Glomerular endothelial cell (primary cell): ENCODE measurements at regions not wholly inside any gene's neighbourhood (a gene's known extent, or its start where the extent isn't known, plus 50 kb on each side); places are given as distances from the start of the nearest gene placed in this dataset.
"Not testable (repeated sequence)": the region's sequence is repeated elsewhere in the genome, so short reads cannot be mapped to it uniquely, and the experiment has no call there.

ENCODE experiments used
- DNase-seq: peaks from one replicate; pipeline ENCODE4 v3.0.0-alpha.2; 2011; ENCODE audit warnings: low read depth, low spot score; ENCODE audit errors: extremely low read depth

DNA sequence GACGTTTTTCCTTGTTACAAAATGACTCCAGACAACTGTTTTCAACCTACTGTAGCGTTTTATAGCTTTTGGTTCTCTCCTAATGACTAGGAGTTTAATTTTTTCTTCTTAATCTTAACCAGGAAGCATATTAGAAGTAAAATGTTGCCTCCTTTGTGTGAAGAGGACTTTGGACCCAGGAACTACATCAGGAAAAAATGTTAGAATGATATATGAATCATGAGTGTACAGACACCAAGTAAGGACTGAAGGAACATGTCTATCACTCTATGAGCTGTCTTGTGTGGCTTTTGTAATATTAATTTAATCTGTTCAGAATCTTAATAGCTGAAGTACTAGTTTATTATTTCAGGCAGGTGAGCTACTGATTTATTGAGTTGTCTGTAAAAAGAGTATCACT, 71.0 kb upstream of the MARCKS start:
- DNase-seq = no peak

DNA sequence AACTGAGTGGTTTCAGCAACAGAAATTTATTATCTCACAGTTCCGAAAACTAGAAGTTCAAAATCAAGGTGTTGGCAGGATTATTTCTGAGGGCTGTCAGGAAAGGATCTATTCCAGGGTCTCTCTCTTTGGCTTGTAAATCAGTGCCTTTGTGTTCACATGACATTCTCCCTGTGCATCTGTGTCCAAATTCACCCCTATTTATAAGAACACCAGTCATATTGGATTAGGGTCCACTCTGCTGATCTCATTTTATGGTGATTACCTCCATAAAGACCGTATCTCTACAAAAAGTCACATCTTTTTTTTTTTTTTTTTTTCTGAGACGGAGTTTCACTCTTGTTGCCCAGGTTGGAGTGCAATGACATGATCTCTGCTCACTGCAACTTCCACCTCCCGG, 68.6 kb upstream of the MARCKS start:
- no peak for DNase-seq

DNA sequence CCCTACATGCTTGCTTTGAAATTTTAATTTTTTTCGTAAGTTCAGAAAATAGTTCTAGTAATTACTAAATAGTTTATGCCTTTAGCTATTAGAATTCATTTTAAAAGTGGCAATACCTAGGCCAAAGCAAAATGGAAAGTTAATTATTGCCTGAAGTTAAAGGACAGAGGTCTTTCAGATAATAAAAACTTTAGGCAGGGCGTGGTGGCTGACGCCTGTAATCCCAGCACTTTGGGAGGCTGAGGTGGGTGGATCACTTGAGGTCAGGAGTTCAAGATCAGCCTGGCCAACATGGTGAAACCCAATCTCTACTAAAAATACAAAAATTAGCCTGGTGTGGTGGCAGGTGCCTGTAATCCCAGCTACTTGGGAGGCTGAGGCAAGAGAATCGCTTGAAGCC, 65.9 kb upstream of the MARCKS start:
- not testable (repeated sequence) for DNase-seq

DNA sequence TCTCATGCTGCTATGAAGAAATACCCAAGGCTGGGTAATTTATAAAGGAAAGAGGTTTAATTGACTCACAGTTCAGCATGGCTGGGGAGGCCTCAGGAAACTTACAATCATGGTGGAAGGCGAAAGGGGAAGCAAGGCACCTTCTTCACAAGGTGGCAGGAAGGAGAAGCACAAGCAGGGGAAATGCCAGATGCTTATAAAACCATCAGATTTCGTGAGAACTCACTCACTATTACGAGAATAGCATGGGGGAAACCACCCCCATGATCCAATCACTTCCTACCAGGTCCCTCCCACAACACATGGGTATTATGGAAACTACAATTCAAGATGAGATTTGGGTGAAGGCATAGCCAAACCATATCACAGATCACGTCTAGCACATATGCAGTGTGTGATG, 61.8 kb upstream of the MARCKS start:
- not testable (repeated sequence) for DNase-seq

DNA sequence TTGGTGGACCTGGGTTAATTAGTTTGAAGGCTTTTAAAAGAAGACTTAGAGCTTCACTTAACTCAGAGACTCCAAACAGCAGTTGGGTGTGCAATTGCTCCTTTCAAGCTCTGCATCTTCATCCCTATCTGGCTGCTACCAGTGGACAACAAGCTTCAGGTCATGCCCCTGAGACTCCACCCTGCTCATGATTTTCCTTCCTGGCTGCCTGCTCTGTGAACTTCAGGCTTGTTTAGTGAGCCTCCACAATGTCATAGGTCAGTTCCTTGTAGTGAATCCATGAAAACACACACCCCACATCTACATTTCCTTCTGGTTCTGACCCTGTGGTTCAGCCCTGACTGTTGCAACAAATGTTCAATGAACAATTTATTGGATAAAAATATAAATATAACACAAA, 61.1 kb upstream of the MARCKS start:
- DNase-seq = no peak

GRCh38 chr6:113802779-113803178, 54.4 kb upstream of the MARCKS start:
- DNase-seq = no peak

DNA sequence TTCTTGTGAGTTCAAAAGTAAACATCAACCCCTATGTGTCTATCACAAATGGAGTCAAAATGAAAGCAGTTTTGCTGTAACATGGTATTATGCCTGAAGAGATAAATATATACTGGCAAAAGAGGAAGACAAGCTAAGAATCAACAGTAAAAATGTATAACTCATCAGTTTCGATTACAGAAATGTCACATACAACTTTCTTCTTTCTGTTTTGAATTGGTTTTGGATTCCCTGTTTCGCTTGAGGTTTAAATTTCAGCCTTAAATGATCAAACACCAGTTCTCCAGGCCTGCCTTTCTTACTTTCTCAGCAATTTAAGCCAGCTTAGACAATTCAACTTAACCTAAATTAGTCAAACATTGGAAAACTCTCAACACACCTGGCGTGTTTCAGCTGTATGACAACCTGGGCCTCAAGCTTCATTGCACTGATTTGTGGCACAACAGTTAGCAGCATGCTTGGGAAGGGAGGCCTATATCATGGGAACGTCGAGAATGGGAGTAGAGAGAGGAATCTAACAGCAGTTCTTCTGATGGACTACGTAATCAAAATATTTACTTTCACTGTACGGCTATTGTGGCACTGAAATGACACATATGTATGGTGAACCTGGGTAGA, 51.9 kb upstream of the MARCKS start:
- no peak for DNase-seq

DNA sequence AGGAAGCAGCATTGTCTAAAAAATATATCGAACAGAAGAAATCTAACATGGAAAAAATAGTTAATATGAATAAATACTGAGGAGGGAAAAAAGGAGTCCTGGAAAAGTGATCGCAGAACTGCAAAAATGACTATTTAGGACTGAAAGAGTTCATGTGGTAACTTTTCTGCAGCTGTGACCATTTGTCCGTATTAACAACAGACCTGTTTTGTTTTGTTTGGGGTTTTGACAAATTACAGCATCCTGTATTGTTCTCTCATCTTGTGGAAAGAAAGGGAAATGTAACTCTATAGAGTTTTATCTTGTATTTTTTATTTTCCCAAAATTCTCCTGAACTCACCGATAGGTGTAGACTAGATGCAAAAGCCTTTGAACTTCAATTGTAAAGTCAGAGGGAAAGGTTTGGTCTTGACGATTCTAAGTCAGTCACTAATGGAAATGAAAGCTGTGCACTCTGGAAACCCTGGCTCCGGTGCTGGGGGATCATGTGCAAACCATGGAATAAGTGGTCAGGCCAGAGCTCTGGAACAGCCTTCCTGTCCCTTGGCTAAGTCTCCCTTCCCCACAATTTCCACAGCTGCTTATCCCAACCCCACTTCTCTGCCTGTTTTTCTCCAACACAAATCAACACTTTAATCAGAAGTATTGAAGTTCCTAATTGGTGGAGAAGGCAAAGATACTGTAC, 51.2 kb upstream of the MARCKS start:
- no peak for DNase-seq
